ENCODE measurements at regions not wholly inside any gene's neighbourhood (a gene's known extent, or its start where the extent isn't known, plus 50 kb on each side); places are given as distances from the start of the nearest gene placed in this dataset.

DNA sequence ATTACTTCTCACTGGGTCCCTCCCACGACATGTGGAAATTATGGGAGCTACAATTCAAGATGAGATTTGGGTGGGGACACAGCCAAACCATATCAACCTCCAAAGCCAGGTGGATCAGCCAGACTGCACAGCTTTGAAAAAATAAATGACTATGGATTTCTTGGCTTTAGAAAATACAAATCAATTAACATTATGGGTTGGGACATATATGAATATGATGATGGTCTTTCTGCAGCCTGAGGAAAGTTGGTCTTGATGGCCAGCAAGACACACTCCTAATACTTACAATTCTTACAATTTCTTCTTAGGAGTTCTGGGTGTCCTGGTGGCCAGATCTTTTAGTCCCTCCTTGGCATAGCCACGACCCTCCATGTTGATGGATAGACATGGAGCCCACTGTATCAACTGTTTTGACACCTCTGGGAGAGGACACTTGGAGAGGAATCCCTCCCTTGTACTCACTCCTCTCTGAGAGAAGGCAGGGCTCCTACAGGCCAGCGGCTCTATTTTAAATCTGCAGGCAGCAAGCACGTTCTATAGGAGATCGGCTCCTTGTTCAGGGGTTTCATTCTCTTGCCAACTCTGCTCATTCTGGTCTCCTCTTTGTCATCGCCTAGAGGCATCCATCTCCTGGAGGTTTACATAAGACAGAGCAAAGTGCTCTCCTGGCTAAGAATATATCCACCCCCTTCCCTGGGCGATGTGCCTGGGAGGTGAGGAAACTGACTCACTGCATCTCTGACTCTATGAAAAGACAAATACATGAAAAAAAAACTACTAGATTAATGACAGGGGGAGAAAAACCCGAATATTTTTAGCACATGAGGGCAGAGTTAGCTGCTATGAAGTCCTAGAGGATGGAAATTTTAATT lies 145.9 kb downstream of the CARTPT start:
- no peak for DNase-seq (ENCODE audit: low read depth in 2 of 2)

DNA sequence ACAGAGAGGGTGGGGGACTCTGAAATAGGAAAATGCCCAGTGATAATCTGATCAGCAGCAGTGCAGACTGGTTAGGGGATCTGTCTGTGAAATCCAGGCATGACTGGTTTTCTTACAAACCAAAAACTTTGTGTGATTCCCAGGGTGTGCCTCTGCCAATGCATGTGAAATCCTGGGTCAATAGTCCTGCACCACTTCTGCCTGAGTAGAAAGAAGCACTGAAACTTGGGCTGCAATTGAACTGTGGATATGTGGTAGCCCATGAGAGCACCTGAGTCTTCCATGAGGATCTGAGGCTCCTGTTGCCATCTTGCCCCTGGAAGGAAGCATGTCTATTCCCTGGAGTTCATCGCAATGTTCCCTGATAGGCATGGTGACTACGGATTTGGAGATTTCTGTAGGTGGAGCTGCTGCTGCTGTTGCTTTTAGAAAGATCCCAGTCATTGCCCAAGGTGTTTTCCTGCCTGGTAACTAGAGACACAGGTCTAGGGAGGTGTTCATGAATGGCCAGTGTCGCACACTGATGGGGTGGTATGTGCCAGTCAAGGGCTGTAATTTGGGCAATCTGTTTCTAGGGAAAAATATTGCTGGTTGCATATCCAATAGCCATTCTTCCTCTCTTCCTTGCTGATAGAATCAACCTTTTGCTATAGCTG lies 146.7 kb downstream of the CARTPT start:
- DNase-seq (ENCODE audit: low read depth in 2 of 2), result no peak

GRCh38 chr5:71872311-71872864 lies 153.3 kb downstream of the CARTPT start:
- DNase-seq (ENCODE audit: low read depth in 2 of 2), result no peak

DNA sequence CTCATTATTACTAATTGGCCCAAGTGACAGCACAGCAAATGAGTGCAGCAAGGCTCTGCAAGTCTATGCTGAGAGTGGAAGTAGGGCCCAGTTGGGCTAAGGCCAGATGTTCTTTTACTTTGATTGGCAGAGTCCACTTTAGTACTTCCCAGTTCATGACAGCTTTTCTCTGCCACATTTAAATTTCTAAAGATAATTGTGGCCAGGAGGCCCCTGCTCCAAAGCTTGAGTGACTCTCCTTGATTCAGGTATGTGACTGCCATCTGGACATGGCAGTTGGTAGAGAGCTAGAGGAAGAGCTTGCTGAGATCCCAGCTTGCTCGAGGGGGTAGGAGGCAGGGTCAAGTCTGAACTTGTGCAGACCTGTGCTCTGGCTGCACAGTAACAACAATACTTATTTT lies 154.1 kb downstream of the CARTPT start:
- no peak for DNase-seq (ENCODE audit: low read depth in 2 of 2)

DNA sequence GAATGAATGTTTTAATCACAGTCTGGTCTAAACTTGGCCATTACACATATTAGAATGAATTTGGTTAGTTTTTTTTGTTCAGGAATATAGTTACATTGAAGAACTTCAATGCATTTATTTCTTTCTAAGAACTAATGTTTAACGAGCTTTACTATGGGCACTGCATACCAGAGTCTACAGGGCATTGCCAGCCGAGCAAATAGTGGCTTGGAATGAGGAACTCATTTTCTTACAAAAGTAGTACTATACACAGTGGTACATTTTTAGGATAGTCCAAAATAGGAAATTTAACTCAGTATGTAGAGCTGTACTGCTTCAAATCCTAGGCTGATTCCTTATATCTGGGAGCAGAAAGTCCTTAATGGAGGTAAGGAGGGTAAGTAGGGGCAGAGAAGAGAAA lies 155.4 kb downstream of the CARTPT start:
- no peak for DNase-seq (ENCODE audit: low read depth in 2 of 2)

GRCh38 chr5:71877511-71877910 lies 158.4 kb downstream of the CARTPT start:
- no peak for DNase-seq (ENCODE audit: low read depth in 2 of 2)

DNA sequence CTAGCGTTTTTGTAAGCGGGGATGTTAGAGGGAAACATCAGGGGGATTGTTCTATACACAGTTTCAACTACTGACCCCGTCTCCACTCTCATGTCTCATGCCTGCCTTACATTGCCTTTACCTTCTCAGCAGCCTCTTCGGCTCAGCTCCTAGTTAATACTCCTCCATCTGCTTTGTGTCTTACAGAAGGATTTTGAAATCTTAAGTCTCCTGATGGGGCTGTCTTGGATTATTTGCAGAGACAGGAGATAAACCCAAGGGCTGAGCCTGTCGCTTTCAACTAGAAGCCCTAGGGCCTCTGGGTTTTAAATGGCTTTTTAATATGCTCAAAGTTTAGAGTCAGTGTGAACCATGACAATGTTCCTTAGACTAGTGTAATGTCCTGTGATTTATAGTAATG lies 161.5 kb downstream of the CARTPT start:
- DNase-seq (ENCODE audit: low read depth in 2 of 2), result no peak

GRCh38 chr5:71882826-71883741 lies 164.0 kb downstream of the CARTPT start:
- DNase-seq (ENCODE audit: low read depth in 2 of 2), result no peak

DNA sequence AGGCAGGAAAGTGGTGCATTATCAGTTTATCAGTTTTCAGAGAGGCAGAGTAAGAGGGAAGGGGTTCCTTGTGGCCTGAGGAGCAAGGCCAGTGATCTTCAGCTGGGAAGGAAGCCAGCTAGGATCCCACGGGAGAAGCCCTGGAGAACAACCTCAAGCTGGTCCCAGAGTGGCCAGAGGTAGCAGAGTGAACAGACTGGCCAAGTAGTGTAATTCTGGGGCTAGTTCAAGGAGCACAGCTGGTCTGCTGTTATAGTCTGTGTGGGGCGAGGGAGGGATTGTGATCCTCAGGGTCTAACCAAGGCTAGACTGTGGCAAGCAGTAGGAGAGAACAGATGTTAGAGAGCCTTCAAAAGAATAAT lies 164.6 kb downstream of the CARTPT start:
- no peak for DNase-seq (ENCODE audit: low read depth in 2 of 2)

GRCh38 chr5:71884926-71885325 lies 165.9 kb downstream of the CARTPT start:
- no peak for DNase-seq (ENCODE audit: low read depth in 2 of 2)

GRCh38 chr5:71886406-71886805 lies 167.3 kb downstream of the CARTPT start:
- DNase-seq (ENCODE audit: low read depth in 2 of 2), result no peak

DNA sequence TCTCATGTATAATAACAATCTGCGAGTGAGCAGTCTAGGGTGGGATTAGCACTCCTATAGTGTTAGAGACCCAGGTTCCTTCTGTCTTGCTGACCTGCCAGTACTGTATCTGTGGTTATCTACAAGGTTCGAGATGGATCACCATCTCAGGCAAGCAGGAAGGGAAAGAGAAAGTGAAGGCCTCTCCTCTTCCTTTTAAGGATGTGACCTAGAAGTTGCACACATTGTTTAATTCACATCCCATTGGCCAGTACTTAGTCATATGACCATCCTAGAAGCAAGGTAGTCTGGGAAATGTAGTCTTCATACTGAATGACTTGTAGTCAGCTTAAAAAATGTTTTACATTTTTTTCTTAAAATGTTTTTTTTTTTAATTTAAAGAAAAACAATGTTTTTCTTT lies 168.6 kb downstream of the CARTPT start:
- DNase-seq (ENCODE audit: low read depth in 2 of 2), result no peak

- DNase-seq (ENCODE audit: low read depth in 2 of 2), result no peak
Measured at GRCh38 chr5:71891406-71891805, 172.3 kb downstream of the CARTPT start.

DNA sequence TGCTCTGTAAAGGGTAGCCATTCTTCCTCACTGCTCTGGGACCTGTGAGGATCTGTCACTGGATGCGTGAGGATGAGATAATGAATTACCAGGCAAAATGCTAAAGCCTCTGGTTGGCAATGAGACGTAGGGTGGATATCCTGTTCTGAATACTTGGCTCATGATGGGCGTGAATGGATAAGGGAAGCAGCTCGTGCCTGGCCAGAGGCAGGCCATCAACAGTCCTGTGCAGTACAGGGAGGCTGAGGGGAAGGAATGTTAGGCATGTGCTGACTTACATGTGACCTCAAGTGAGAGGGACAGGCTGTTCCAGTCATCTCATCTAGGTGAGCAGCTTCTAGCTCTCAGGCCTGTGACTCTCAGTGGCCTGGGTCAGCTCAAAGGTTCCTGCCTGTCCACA lies 172.8 kb downstream of the CARTPT start:
- no peak for DNase-seq (ENCODE audit: low read depth in 2 of 2)

- no peak for DNase-seq (ENCODE audit: low read depth in 2 of 2)
Measured at GRCh38 chr5:71892641-71893365, 173.7 kb downstream of the CARTPT start.

DNA sequence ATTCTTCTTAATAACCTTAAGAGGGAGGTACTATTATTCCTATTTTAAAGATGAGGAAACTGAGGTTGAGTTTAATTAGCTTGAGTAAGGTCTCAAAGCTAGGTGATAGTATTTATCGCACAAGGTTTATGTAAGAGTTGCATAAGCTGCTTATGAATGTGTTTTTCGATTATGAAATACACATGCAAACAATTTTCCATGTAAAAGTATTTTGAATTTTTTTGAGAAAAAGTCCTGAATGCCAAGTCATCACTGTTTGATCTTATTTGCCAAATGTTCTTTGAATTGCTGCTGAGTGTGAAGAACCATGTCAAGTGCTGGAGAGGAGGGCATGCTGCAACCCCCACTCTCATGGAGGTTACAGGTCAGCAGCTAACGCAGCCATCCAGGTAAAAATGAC lies 174.4 kb downstream of the CARTPT start:
- DNase-seq (ENCODE audit: low read depth in 2 of 2), result no peak

- no peak for DNase-seq (ENCODE audit: low read depth in 2 of 2)
Measured at GRCh38 chr5:71894091-71894490, 175.0 kb downstream of the CARTPT start.

GRCh38 chr5:71895546-71895945 lies 176.5 kb downstream of the CARTPT start:
- DNase-seq (ENCODE audit: low read depth in 2 of 2), result no peak

DNA sequence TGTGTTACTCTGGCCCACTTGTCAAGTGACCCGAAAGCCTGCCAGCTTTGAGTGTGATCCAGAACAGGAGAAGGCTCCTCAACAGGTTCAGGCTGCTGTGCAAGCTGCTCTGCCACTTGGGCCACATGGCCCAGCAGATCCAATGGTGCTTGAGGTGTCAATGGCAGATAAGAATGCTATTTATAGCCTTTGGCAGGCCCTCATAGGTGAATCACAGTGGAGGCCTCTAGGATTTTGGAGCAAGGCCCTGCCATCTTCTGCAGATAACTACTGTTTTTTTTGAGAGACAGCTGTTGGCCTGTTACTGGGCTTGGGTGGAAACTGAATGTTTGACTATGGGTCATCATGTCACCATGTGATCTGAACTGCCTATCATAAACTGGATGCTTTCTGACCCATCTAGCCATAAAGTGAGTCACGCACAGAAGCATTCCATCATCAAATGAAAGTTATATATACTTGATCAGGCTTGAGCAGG lies 180.8 kb downstream of the CARTPT start:
- DNase-seq (ENCODE audit: low read depth in 2 of 2), result no peak

- DNase-seq (ENCODE audit: low read depth in 2 of 2), result no peak
Measured at GRCh38 chr5:71903808-71904207, 184.7 kb downstream of the CARTPT start.

- no peak for DNase-seq (ENCODE audit: low read depth in 2 of 2)
Measured at GRCh38 chr5:71904852-71905251, 185.8 kb downstream of the CARTPT start.
